GM12878 (cell line): ENCODE measurements at regions not wholly inside any gene's neighbourhood (a gene's known extent, or its start where the extent isn't known, plus 50 kb on each side); places are given as distances from the start of the nearest gene placed in this dataset.

Experiments
- ATAC-seq: fragments of 200-7000 bp; cut with Tn5 transposase; 3 replicates; pipeline ENCODE4 v1.9.1; 2020; ENCODE audit warnings: mild to moderate bottlenecking, moderate library complexity
- BruUV-seq: library from RNA; stranded (reverse); fragments of 400-500 nt; replicated peaks from 2 replicates; lab custom pipeline; 2021; lab: Mats Ljungman, UMichigan
- CTCF ChIA-PET: fragments of 300-600 bp; sonication (Branson Sonifier 250); formaldehyde crosslinking; extraction: SDS; loops from one replicate; lab custom pipeline; 2021; ENCODE audit warnings: inconsistent platforms; lab: Yijun Ruan, JAX
- POLR2A ChIA-PET: fragments of 350-600 bp; formaldehyde crosslinking; extraction: SDS; loops from one replicate; lab custom pipeline; 2021; ENCODE audit warnings: inconsistent platforms; lab: Charles Lee
- RAD21 ChIA-PET: fragments of 300-600 bp; sonication (Branson Sonifier 250); formaldehyde crosslinking; loops from one replicate; lab custom pipeline; 2023; ENCODE audit warnings: antibody characterized with exemption; ENCODE audit not compliant: unreplicated experiment; lab: Charles Lee
- SMC1A ChIA-PET: fragments of 300-600 bp; sonication (Branson Sonifier 250); formaldehyde crosslinking; loops from one replicate; lab custom pipeline; 2023; ENCODE audit not compliant: unreplicated experiment, uncharacterized antibody; lab: Charles Lee
- DNase-seq: peaks from one replicate; pipeline ENCODE4 v3.0.0-alpha.2; 2011; ENCODE audit warnings: low read depth, low spot score
- FAIRE-seq: peaks from 3 replicates; lab custom pipeline; 2011; peaks lifted over from hg19 to GRCh38; lab: Jason Lieb, UNC
- H2AFZ ChIP-seq: 2 replicates; pipeline ENCODE4 v1.6.0; 2011; ENCODE audit warnings: low read depth, low read length, control low read depth; ENCODE audit not compliant: control insufficient read depth
- H3K27ac ChIP-seq: 2 replicates; pipeline ENCODE4 v1.5.1; 2011; ENCODE audit warnings: control low read depth; ENCODE audit not compliant: control insufficient read depth, insufficient read depth
- H3K27me3 ChIP-seq, 2 experiments: replicated peaks in 1 of 2; 2 replicates each; pipeline versions ENCODE4 v1.6.0 to v1.6.1; 2011; ENCODE audit warnings: low read length in 1 of 2; ENCODE audit not compliant: control insufficient read depth in 2 of 2, insufficient read depth in 2 of 2
- H3K36me3 ChIP-seq, 2 experiments: 2 replicates each; pipeline ENCODE4 v1.5.1; 2011; ENCODE audit warnings: low read length in 1 of 2; ENCODE audit not compliant: control insufficient read depth in 2 of 2, insufficient read depth in 2 of 2
- H3K4me1 ChIP-seq: 2 replicates; pipeline ENCODE4 v1.6.1; 2011; ENCODE audit warnings: mild to moderate bottlenecking, low read length, moderate library complexity, mixed read lengths; ENCODE audit not compliant: control insufficient read depth, insufficient read depth
- H3K4me2 ChIP-seq: 2 replicates; pipeline ENCODE4 v1.6.0; 2011; ENCODE audit warnings: control low read depth; ENCODE audit not compliant: control insufficient read depth, insufficient read depth
- H3K4me3 ChIP-seq: fragments of 200-600 bp; sonication (generic); 2 replicates; pipeline ENCODE4 v1.5.1; 2016
- H3K79me2 ChIP-seq: 2 replicates; pipeline ENCODE4 v1.6.0; 2011; ENCODE audit warnings: low read length; ENCODE audit not compliant: control insufficient read depth, insufficient read depth
- H3K9ac ChIP-seq: 2 replicates; pipeline ENCODE4 v1.8.0; 2011; ENCODE audit warnings: low read length, control low read depth, mixed read lengths; ENCODE audit not compliant: control insufficient read depth, insufficient read depth
- H3K9me3 ChIP-seq: replicated peaks from 3 replicates; pipeline ENCODE4 v1.5.1; 2011; ENCODE audit warnings: mild to moderate bottlenecking, low read length; ENCODE audit not compliant: control insufficient read depth, insufficient read depth
- H4K20me1 ChIP-seq: 2 replicates; pipeline ENCODE4 v1.6.0; 2011; ENCODE audit not compliant: control insufficient read depth, insufficient read depth
- BRCA1 ChIP-seq: IDR thresholded peaks from 2 replicates; pipeline ENCODE4 v1.6.1; 2011; ENCODE audit warnings: low read depth, low read length, improper control_type of control experiment
- EZH2 ChIP-seq: IDR thresholded peaks from 2 replicates; pipeline ENCODE4 v1.6.1; 2012; ENCODE audit warnings: low read depth, mild to moderate bottlenecking, control low read depth, inconsistent platforms, low read length, borderline replicate concordance; ENCODE audit not compliant: control insufficient read depth
- HCFC1 ChIP-seq: fragments of 150-350 bp; IDR thresholded peaks from 2 replicates; pipeline ENCODE4 v1.6.1; 2014; ENCODE audit warnings: low read length
- HDAC2 ChIP-seq: fragments of 200-600 bp; sonication (generic); IDR thresholded peaks from 2 replicates; pipeline ENCODE4 v1.6.1; 2017
- HDAC6 ChIP-seq: fragments of 200-600 bp; sonication (generic); IDR thresholded peaks from one replicate; pipeline ENCODE4 v1.8.0; 2017; ENCODE audit warnings: antibody characterized with exemption; ENCODE audit not compliant: unreplicated experiment
- JUND ChIP-seq: IDR thresholded peaks from 2 replicates; pipeline ENCODE4 v1.6.1; 2012; ENCODE audit warnings: low read depth, mild to moderate bottlenecking, low read length, improper control_type of control experiment, moderate library complexity
- NBN ChIP-seq: fragments of 450-650 bp; IDR thresholded peaks from 2 replicates; pipeline ENCODE4 v1.6.1; 2016
- NR2C2 ChIP-seq: IDR thresholded peaks from 2 replicates; pipeline ENCODE4 v1.6.1; 2011; ENCODE audit warnings: borderline replicate concordance, low read depth; ENCODE audit not compliant: control insufficient read depth, insufficient read length
- POLR2A ChIP-seq: IDR thresholded peaks from 2 replicates; pipeline ENCODE4 v1.6.1; 2011; ENCODE audit warnings: low read depth, mild to moderate bottlenecking, low read length
- POLR2AphosphoS2 ChIP-seq: IDR thresholded peaks from 2 replicates; pipeline ENCODE4 v1.6.1; 2011; ENCODE audit warnings: low read depth, mild to moderate bottlenecking, low read length, improper control_type of control experiment, moderate library complexity
- RAD51 ChIP-seq: fragments of 450-650 bp; IDR thresholded peaks from 2 replicates; pipeline ENCODE4 v1.6.1; 2016; ENCODE audit warnings: moderate library complexity, mild to moderate bottlenecking, inconsistent platforms
- RCOR1 ChIP-seq: conservative IDR thresholded peaks from 2 replicates; pipeline ENCODE4 v1.6.1; 2012; ENCODE audit warnings: low read depth, low read length, improper control_type of control experiment
- RUNX3 ChIP-seq: IDR thresholded peaks from 2 replicates; pipeline ENCODE4 v1.6.1; 2012; ENCODE audit warnings: low read length, inconsistent platforms
- TCF12 ChIP-seq: IDR thresholded peaks from 2 replicates; pipeline ENCODE4 v1.6.1; 2011; ENCODE audit warnings: low read depth, mild to moderate bottlenecking, low read length
- TCF7 ChIP-seq: IDR thresholded peaks from 2 replicates; pipeline ENCODE4 v1.6.1; 2014; ENCODE audit warnings: antibody characterized with exemption, borderline replicate concordance
- ZBED1 ChIP-seq: IDR thresholded peaks from 2 replicates; pipeline ENCODE4 v1.6.1; 2016; ENCODE audit warnings: borderline replicate concordance
- WGBS: methylation state at CpG from one replicate; pipeline ENCODE4 v1.1.6; 2016; ENCODE audit warnings: low lambda C conversion rate; ENCODE audit not compliant: insufficient replicate concordance, insufficient coverage; ENCODE audit errors: missing lambda C conversion rate; 5-methylcytosine and 5-hydroxymethylcytosine counted together
- in situ Hi-C: fragments of 300-500 bp; cut with MboI; formaldehyde crosslinking; loops from 9 replicates; pipeline ENCODE4 v1.14.3; 2018; ENCODE audit warnings: mixed read lengths
- intact Hi-C: fragments of 100-400 bp; cut with micrococcal nuclease; formaldehyde crosslinking; loops from one replicate; pipeline ENCODE4 v1.14.2; 2022; ENCODE audit not compliant: unreplicated experiment
- TF ChIP-seq, protein P1 (sequence below): fragments of 450-650 bp; IDR thresholded peaks from 2 replicates; pipeline ENCODE4 v1.6.1; 2018; ENCODE audit warnings: borderline replicate concordance, mild to moderate bottlenecking; ENCODE audit not compliant: partially characterized antibody
- TF ChIP-seq, protein P2 (sequence below): fragments of 450-650 bp; conservative IDR thresholded peaks from 2 replicates; pipeline ENCODE4 v1.6.1; 2017; ENCODE audit warnings: mild to moderate bottlenecking, moderate library complexity
- TF ChIP-seq, protein P3 (sequence below): fragments of 450-650 bp; IDR thresholded peaks from 2 replicates; pipeline ENCODE4 v1.6.1; 2017; ENCODE audit warnings: borderline replicate concordance

DNA sequence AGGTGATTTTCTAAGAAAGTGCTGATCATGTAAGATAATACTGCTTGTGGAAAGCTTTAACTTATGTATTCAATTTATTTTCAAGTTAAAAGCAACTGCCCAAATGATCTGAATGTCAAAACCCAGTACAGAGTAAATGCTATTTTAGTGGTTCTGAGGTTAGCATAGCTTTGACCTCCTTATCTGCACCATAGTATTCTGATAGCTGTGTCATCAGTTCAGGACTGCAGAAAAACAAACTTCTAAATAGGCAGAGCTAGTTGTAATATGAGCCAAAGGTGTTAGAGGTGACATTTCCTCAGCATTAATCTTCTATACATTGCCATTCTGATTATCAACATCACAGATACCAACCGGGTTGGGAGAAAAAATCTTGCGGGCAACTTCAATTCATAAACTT is 758.7 kb downstream of the SLITRK5 start (continued):
- TF ChIP-seq RAD51 = no peak
- no peak for TF ChIP-seq ZBED1
- TF ChIP-seq RCOR1 = no peak
- TF ChIP-seq TCF12 = no peak
- TF ChIP-seq EZH2 = no peak
- TF ChIP-seq HCFC1 = no peak
- TF ChIP-seq, all 136 proteins: peak for 0

DNA sequence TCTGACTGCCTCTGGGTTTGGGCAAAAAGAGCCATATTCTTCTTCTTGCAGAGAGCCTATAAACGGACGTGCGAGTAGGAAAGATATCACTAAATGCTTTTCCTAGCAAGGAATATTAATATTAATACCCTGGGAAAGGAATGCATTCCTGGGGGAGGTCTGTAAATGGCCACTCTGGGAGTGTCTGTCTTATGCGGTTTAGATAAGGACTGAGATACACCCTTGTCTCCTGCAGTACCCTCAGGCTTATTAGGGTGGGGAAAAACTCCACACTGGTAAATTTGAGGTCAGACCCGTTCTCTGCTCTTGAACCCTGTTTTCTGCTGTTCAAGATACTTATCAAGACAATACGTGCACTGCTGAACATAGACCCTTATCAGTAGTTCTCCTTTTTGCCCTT is 763.8 kb downstream of the SLITRK5 start:
- TF ChIP-seq, protein P1, sequence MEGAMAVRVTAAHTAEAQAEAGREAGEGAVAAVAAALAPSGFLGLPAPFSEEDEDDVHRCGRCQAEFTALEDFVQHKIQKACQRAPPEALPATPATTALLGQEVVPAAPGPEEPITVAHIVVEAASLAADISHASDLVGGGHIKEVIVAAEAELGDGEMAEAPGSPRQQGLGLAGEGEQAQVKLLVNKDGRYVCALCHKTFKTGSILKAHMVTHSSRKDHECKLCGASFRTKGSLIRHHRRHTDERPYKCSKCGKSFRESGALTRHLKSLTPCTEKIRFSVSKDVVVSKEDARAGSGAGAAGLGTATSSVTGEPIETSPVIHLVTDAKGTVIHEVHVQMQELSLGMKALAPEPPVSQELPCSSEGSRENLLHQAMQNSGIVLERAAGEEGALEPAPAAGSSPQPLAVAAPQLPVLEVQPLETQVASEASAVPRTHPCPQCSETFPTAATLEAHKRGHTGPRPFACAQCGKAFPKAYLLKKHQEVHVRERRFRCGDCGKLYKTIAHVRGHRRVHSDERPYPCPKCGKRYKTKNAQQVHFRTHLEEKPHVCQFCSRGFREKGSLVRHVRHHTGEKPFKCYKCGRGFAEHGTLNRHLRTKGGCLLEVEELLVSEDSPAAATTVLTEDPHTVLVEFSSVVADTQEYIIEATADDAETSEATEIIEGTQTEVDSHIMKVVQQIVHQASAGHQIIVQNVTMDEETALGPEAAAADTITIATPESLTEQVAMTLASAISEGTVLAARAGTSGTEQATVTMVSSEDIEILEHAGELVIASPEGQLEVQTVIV = no peak
- no peak for TF ChIP-seq TCF7
- no peak for TF ChIP-seq POLR2A
- TF ChIP-seq POLR2AphosphoS2 = no peak
- no peak for TF ChIP-seq HDAC2
- TF ChIP-seq, protein P2, sequence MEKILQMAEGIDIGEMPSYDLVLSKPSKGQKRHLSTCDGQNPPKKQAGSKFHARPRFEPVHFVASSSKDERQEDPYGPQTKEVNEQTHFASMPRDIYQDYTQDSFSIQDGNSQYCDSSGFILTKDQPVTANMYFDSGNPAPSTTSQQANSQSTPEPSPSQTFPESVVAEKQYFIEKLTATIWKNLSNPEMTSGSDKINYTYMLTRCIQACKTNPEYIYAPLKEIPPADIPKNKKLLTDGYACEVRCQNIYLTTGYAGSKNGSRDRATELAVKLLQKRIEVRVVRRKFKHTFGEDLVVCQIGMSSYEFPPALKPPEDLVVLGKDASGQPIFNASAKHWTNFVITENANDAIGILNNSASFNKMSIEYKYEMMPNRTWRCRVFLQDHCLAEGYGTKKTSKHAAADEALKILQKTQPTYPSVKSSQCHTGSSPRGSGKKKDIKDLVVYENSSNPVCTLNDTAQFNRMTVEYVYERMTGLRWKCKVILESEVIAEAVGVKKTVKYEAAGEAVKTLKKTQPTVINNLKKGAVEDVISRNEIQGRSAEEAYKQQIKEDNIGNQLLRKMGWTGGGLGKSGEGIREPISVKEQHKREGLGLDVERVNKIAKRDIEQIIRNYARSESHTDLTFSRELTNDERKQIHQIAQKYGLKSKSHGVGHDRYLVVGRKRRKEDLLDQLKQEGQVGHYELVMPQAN = no peak
- no peak for TF ChIP-seq HDAC6
- no peak for TF ChIP-seq RUNX3
- TF ChIP-seq BRCA1 = no peak
- no peak for TF ChIP-seq NR2C2
- TF ChIP-seq, protein P3, sequence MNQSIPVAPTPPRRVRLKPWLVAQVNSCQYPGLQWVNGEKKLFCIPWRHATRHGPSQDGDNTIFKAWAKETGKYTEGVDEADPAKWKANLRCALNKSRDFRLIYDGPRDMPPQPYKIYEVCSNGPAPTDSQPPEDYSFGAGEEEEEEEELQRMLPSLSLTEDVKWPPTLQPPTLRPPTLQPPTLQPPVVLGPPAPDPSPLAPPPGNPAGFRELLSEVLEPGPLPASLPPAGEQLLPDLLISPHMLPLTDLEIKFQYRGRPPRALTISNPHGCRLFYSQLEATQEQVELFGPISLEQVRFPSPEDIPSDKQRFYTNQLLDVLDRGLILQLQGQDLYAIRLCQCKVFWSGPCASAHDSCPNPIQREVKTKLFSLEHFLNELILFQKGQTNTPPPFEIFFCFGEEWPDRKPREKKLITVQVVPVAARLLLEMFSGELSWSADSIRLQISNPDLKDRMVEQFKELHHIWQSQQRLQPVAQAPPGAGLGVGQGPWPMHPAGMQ = no peak
- TF ChIP-seq JUND = no peak
- no peak for TF ChIP-seq NBN
- TF ChIP-seq, all 136 proteins: peak for 0
- in situ Hi-C loops (no loop called here), intact Hi-C loops (no loop called here)
- no peaks in the 10 kb centered on the region for H3K36me3 ChIP-seq
- no TSS peak for BruUV-seq
- H3K9me3 ChIP-seq = no peaks in the 10 kb centered on the region
- H3K9ac ChIP-seq = no peak overlapping the region
- no peak for FAIRE-seq
- no peaks in the 10 kb centered on the region for H3K4me1 ChIP-seq
- ChIA-PET SMC1A (no interaction called here), POLR2A (no interaction called here), CTCF (no interaction called here), RAD21 (no interaction called here)
- DNase-seq = no peak
- no peak overlapping the region for H2AFZ ChIP-seq
- no peak overlapping the region for H3K4me2 ChIP-seq
- H4K20me1 ChIP-seq = no peaks in the 10 kb centered on the region
- 62% methylated on average over 6 of the region's 6 CpGs for WGBS
- no peak overlapping the region for H3K27ac ChIP-seq
- no peak for ATAC-seq
- no peaks in the 10 kb centered on the region for H3K79me2 ChIP-seq
- no peaks in the 10 kb centered on the region for H3K27me3 ChIP-seq
- no peak overlapping the region for H3K4me3 ChIP-seq
